Right lobe of liver (tissue), 6 donors: ENCODE measurements at regions not wholly inside any gene's neighbourhood (a gene's known extent, or its start where the extent isn't known, plus 50 kb on each side); places are given as distances from the start of the nearest gene placed in this dataset.

ENCODE experiments used
- ATAC-seq, 4 donors: fragments of 200-7000 bp; cut with Tn5 transposase; one replicate each; pipeline ENCODE4 v1.9.1; 2020; ENCODE audit warnings: mild to moderate bottlenecking in 4 of 4, moderate library complexity in 4 of 4
- DNase-seq, 3 donors: peaks; one replicate each; pipeline ENCODE4 v3.0.0-alpha.2; 2020
- H3K27ac ChIP-seq, 3 donors: fragments of 200-600 bp; one replicate each; pipeline ENCODE4 v1.8.0; 2022
- H3K27me3 ChIP-seq, 2 donors: fragments of 200-600 bp; one replicate each; pipeline ENCODE4 v1.8.0; 2022
- H3K36me3 ChIP-seq, 4 donors: fragments of 200-600 bp; sonication (generic) in 1 of 4; one replicate each; pipeline versions ENCODE4 v1.5.1 to v1.8.0; 2017 to 2022; ENCODE audit warnings: control low read depth in 1 of 4
- H3K4me1 ChIP-seq, 4 donors: fragments of 200-600 bp; sonication (generic) in 1 of 4; one replicate each; pipeline versions ENCODE4 v1.5.1 to v1.8.0; 2017 to 2022; ENCODE audit warnings: control low read depth in 1 of 4
- H3K4me3 ChIP-seq, 3 donors: fragments of 200-600 bp; one replicate each; pipeline ENCODE4 v1.8.0; 2022
- H3K9me3 ChIP-seq, 4 donors: fragments of 200-600 bp; sonication (generic) in 1 of 4; one replicate each; pipeline versions ENCODE4 v1.5.1 to v1.8.0; 2017 to 2022; ENCODE audit warnings: control low read depth in 1 of 4
- POLR2A ChIP-seq: fragments of 450-650 bp; IDR thresholded peaks from one replicate; pipeline ENCODE4 v1.6.1; 2017; ENCODE audit warnings: antibody characterized with exemption, mild to moderate bottlenecking
- WGBS: methylation state at CpG from one replicate; pipeline ENCODE4 v1.1.6; 2018; ENCODE audit warnings: low coverage, low lambda C conversion rate; ENCODE audit not compliant: insufficient coverage; ENCODE audit errors: missing lambda C conversion rate; 5-methylcytosine and 5-hydroxymethylcytosine counted together
- intact Hi-C, 2 donors: fragments of 100-400 bp; cut with DNase I; formaldehyde crosslinking; loops; one replicate each; pipeline versions ENCODE4 v1.11.2 to v1.14.1; 2022
- TF ChIP-seq, protein P1 (sequence below), 4 donors: fragments of 200-600 bp in 3 of 4; fragments of 450-650 bp in 1 of 4; IDR thresholded peaks; one replicate each; pipeline versions ENCODE4 v1.5.1 to v1.8.0; 2016 to 2022; ENCODE audit warnings: antibody characterized with exemption in 4 of 4, mild to moderate bottlenecking in 2 of 4
- donor health status: DM: no; HTN: yes; CAD: no.
- donor health status: DM: no; HTN: no; CAD: no.
- donor health status: DM: no; HTN: no; CAD: no.
- donor health status: DM: no; HTN: yes; CAD: no.
- donor health status: DM: no; HTN: yes; CAD: no.

DNA sequence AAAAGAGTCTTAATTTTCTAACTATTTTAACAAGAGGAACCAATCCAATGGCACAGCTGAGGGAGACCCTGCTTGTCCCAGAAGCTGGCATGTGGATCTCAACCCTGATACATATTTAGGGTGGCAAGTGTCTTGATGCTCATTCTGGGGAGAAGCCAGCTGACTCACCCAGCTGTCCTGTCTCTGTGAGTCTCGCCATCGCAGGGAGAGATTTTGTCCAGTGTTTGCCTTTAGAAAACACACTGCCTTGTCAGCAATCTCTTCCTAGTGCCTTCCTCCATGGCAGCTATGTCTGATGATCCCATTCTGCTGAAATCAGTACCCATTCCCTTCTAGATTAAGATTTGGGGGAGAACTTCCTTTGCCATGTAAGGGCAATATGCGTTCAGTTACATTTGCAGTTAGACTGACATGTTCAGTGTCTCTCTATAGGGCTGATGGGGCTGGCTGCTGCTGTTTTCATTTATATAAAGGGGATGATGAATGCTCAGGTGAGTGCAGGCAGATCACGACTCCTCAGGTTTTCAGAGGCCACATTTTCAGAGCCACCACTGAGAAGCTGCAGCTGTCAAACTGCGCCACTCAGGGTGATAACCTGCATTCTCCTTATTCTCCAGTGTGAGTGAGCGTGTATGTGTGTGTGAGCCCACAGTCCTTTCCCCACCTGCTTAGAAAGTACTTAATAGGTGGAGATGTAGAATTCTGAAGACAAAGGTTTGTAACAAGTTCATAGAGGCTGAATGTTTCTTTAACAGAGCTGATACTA lies 217.0 kb downstream of the GAS1 start:
- Histone ChIP-seq H3K36me3 (no peaks in the 10 kb centered on the region), H3K4me1 (no peaks in the 10 kb centered on the region), H3K4me3 (no peak overlapping the region), H3K27me3 (no peaks in the 10 kb centered on the region), H3K9me3 (no peaks in the 10 kb centered on the region), H3K27ac (no peak overlapping the region)
- intact Hi-C loops = no loop called here
- TF ChIP-seq, protein P1, sequence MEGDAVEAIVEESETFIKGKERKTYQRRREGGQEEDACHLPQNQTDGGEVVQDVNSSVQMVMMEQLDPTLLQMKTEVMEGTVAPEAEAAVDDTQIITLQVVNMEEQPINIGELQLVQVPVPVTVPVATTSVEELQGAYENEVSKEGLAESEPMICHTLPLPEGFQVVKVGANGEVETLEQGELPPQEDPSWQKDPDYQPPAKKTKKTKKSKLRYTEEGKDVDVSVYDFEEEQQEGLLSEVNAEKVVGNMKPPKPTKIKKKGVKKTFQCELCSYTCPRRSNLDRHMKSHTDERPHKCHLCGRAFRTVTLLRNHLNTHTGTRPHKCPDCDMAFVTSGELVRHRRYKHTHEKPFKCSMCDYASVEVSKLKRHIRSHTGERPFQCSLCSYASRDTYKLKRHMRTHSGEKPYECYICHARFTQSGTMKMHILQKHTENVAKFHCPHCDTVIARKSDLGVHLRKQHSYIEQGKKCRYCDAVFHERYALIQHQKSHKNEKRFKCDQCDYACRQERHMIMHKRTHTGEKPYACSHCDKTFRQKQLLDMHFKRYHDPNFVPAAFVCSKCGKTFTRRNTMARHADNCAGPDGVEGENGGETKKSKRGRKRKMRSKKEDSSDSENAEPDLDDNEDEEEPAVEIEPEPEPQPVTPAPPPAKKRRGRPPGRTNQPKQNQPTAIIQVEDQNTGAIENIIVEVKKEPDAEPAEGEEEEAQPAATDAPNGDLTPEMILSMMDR (IDR thresholded peaks at IDR 0.05) = no peak
- TF ChIP-seq POLR2A = no peak
- DNase-seq = no peak
- 81% methylated on average over 4 of the region's 6 CpGs for WGBS
- no peak for ATAC-seq

DNA sequence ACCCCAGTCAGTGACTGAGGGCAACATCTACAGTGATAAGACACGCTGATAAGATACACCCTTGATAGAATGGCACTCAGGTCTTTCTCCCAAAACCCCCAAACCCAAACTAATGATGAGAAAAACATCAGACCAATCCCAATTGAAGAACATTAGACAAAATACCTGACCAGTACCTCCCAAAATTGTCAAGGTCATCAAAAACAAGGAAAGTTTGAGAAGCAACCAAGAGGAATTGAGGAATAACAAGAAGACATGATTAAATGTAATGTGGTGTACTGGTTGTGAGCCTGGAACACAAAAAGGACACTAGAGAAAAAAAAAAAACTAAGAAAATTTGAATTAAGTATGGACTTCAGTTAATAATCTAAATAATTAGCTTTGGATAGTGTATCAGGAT lies 222.8 kb downstream of the GAS1 start:
- H3K4me3 ChIP-seq = no peak overlapping the region
- no peak for DNase-seq
- H3K27me3 ChIP-seq = no peaks in the 10 kb centered on the region
- no peaks in the 10 kb centered on the region for H3K9me3 ChIP-seq
- ATAC-seq = no peak
- peaks cover 0 to 19% (median 6%) of the 10 kb centered on the region in 4 donors for H3K4me1 ChIP-seq
- no peak for TF ChIP-seq POLR2A
- TF ChIP-seq, protein P1 (IDR thresholded peaks at IDR 0.05) = no peak
- no peaks in the 10 kb centered on the region for H3K36me3 ChIP-seq
- H3K27ac ChIP-seq = no peak overlapping the region
- intact Hi-C loops = no loop called here
- WGBS = 63% methylated on average over 1 of the region's 1 CpG

DNA sequence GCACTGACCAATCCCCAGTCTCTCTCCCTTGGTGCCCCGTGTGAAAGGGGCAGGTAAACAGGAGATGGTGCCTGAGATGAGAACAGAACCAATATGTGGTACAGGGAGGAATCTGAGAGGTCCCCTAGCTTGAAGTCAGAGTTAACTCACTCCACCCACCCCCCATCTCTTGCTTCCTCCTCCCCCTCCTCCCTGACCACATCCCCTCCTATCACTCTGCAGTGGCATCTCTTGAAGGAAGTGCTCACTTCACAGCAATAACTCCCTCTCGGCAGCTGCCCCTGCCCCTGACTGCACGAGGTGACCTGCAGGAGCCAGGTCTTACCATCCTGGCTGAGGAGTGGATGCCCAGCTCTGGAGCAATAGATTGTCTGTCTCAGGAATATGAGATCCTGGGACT lies 224.0 kb downstream of the GAS1 start:
- no peak for DNase-seq
- Histone ChIP-seq H3K4me3 (no peak overlapping the region), H3K9me3 (no peaks in the 10 kb centered on the region), H3K27me3 (no peaks in the 10 kb centered on the region), H3K4me1 (peaks cover 0 to 19% (median 6%) of the 10 kb centered on the region in 4 donors), H3K27ac (no peak overlapping the region), H3K36me3 (no peaks in the 10 kb centered on the region)
- TF ChIP-seq POLR2A = no peak
- TF ChIP-seq, protein P1 (IDR thresholded peaks at IDR 0.05) = no peak
- WGBS = 50% methylated on average over 3 of the region's 3 CpGs
- no peak for ATAC-seq
- intact Hi-C loops = no loop called here

DNA sequence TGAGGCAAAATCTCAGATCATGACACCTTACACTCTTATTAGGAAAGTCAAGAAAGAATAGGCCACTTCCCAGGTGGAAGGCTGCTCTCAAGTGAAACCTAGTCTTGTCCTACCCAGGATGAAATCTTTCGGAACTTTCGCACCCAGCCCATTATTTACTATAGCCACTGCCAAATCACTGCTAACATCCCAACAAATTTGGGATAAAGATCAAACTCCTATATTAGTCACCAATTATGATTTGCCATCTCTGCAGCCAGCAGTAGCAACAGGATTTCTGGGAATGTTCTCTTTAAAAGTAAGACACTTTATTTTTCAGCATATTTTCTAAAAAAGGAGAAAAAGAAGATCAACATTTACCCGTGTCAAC lies 224.6 kb downstream of the GAS1 start:
- H3K9me3 ChIP-seq = no peaks in the 10 kb centered on the region
- no peak overlapping the region for H3K27ac ChIP-seq
- peaks cover 0 to 19% (median 6%) of the 10 kb centered on the region in 4 donors for H3K4me1 ChIP-seq
- intact Hi-C loops = no loop called here
- TF ChIP-seq, protein P1 (IDR thresholded peaks at IDR 0.05) = no peak
- TF ChIP-seq POLR2A = no peak
- 57% methylated on average over 3 of the region's 3 CpGs for WGBS
- no peaks in the 10 kb centered on the region for H3K36me3 ChIP-seq
- DNase-seq (no peak), ATAC-seq (peak in 2 of 4 donors; percentile 12 to 53)
- H3K27me3 ChIP-seq = no peaks in the 10 kb centered on the region
- H3K4me3 ChIP-seq = no peak overlapping the region
